AG08396 (cell line): ENCODE measurements at regions not wholly inside any gene's neighbourhood (a gene's known extent, or its start where the extent isn't known, plus 50 kb on each side); places are given as distances from the start of the nearest gene placed in this dataset.
"Not testable (repeated sequence)": the region's sequence is repeated elsewhere in the genome, so short reads cannot be mapped to it uniquely, and the experiment has no call there.

Experiments
- DNase-seq: peaks from one replicate; pipeline ENCODE4 v3.0.0; 2012; ENCODE audit warnings: low spot score, mixed read lengths

DNA sequence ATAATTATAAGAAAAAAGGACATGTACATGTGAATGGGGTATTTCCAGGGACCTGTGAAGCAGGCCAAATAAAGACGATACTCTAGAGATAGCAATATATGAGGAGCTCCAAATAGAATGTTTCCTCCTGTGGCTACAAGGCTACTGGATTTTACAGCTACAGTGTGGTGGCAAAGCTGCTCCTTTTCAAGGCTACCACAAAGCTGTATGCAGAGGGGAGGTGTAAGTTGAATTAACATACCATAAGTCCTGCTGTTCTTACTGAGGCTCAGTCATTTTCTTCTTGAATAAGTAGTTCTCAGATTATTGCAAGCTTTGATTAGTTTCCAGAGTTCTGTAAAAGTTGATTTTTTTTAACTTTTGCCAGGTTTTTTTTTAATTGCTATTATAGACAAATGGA is 1184.6 kb upstream of the EPHA6 start:
- no peak for DNase-seq

DNA sequence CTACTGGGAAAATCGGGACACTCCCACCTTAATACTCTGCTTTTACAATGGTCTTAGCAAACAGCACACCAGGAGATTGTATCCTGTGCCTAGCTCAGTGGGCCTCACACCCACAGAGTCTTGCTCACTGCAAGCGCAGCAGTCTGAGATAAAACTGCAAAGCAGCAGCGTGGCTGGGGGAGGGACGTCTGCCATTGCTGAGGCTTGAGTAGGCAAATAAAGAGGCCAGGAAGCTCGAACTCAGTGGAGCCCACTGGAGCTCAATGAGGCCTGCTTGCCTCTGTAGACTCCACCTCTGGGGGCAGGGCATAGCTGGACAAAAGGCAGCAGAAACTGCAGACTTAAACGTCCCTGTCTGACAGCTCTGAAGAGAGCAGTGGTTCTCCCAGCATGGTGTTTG is 1169.1 kb upstream of the EPHA6 start:
- no peak for DNase-seq

DNA sequence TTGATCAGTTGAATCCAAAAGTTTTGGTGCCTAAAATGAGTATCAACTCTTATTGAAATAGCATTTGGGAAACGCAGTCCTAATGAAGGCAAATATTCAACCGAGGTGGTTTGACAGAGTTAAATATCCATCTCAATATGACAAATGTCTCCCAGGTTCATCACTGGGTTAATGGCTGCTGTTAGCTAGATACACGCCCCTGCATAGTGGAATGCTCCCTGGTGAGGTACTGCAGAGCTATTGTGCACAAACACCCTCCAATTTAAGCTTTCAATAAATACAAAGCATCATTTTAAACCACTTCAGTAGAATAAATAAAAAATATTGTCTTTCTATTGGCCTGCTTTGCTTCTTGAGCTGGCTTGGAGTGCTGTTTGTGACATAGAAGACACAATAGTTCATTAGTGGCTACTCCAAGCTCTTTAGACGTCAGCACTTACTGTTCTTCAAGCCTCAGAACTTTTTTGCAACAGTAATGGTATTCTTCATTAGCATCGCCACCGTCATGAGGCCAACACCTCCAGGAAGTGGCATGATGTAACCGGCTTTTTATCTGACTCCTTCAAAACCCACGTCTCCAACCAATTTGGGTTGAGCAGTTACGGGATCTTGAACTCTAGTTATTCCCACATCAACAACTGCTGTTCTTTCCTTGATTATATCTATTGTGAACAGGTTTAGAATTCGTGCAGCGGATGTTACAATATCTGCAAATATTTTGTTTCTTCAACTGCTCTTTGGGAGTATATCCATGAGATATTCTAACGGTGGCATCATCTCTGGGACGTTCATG is 1159.6 kb upstream of the EPHA6 start:
- DNase-seq, result no peak

GRCh38 chr3:95655363-95655986 is 1158.9 kb upstream of the EPHA6 start:
- no peak for DNase-seq

- DNase-seq, result no peak
These were observed 1143.6 kb upstream of the EPHA6 start for GRCh38 chr3:95670765-95671164.

DNA sequence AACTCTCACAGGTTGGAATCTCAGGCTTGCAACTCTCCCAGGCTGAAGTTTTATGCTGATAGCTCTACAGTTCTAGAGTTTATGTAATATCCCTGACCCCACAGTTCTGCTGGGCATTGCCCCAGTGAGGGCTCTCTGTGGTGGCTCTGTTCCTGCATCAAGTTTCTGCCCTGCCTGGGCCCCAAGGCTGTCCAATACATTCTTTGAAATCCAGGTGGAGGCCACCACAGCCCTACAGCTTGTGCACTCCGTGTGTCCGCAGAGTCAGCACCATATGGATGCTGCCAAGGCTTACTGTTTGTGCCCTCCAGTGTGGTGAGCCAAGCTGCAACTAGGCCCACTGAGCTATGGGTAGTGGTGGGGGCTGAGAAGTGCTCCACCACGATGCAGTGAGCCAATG is 1141.2 kb upstream of the EPHA6 start:
- DNase-seq, result no peak

DNA sequence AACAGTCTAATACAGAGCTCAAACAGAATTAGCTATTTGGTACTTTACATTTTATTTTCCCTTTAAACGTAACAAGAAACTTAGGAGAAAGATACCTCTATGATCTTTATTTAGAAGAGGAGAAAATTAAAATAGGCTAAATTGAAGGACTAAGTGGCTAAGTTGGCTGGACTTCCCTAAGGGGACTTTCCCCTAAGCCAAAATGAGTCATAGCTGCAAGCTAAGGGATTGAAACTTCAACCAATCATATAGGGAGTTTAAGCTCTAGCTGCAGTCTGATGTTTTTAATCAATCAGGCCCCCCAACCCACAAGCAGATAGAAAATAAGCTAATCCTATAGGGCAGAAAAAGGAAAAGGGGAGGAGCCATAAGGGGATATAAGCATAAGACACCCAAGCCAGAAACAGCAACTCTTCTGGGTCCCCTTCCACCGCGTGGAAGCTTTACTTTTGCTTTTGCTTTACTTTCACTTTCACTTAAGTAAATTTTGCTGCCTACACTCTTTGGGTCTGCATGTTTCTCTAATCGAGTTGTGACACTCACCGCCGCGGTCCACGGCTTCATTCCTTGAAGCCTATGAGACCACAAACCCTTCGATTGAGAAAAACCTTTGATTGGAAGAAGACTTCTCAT is 1108.5 kb upstream of the EPHA6 start:
- DNase-seq, result no peak

- no peak for DNase-seq
These were observed 1107.1 kb upstream of the EPHA6 start for GRCh38 chr3:95707268-95707667.

DNA sequence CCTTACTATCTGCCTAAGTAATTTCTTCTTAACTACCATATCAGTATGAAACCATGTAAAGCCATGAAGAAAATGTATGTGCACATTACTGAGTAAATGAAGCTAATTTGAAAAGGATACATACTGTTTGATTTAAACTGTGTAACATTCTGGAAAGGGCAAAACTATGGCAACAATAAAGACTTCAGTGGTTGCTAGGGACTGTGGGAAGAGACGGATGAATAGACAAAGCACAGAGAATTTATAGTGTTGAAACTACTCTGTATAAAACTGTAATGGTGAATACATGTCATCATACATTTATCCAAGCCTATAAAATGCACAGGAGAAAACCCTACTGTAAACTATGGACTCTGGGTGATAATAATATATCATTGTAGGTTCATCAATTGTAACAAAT is 1103.7 kb upstream of the EPHA6 start:
- DNase-seq, result no peak

DNA sequence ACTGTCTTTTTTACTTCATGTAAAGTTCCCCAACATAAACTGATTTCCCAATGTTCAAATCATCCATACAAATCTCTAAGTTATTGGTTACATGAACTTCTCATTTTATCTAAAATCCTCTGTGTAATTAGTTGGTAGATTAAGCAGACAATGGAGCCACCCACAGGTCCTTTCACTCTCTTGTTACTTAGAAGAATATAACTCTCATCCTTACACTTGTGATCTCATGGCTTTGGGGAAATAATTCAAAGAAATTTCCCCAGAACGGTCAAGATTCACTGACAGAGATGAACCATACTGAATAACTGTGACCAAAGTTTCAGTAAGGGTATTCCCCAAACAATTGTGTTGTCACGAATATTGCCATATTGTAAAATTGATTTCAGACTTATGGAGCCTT is 1102.6 kb upstream of the EPHA6 start:
- no peak for DNase-seq

DNA sequence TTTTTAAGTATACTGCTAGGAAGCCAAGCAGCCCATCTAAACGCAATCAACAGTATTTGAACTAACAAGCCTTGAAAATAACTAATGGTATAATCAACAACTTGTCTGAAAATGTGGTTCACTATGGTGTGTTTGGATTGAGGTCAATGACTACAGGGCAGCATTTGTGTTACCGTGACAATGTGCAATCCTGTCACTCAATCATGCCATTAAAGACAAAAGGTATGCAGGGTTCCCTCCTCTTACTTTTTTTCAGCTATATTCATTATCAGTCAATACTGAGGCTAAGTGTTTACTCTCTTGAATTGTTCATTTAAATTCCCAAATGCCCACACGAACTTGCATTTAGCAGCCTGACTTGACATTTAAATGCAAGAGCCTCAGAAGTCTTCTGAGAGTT is 1099.3 kb upstream of the EPHA6 start:
- no peak for DNase-seq

- no peak for DNase-seq
These were observed 1097.3 kb upstream of the EPHA6 start for GRCh38 chr3:95717048-95717447.

DNA sequence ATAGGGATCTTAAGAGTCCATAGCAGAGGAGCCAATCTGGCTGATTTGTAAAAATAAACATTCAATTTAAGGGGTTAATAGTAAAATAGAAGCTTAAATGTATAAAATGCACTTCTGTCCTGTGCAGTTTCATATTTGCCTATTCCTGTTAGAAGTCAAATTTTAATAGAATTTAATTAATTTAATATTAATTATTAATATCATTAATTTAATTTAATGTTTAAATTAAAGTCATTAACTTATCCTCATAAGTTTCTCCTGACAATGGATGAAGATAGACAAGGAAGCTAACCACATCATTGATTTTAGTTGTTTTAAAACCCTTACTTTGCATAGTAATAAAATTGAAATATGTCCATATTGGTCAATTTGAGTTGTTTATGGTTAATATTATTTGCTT is 1096.2 kb upstream of the EPHA6 start:
- no peak for DNase-seq

DNA sequence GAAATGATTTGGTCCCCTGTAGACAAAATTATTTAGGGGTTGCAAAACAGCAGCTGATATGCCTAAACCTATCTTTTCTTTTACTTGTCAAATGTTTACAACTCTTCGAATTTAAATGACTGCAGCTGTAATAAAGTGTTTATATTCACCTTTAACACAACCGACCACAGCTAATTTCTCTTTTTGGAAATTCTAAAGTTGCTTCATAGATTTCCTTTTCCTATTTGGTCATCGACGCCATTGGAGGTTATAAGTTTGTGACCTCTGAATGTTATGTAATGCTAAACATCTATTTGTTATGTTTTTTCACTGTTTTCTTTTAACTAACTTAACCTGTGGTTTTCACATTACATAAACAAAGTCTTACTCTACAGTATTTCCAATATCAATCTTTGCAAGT is 1094.9 kb upstream of the EPHA6 start:
- no peak for DNase-seq

GRCh38 chr3:95721938-95722337 is 1092.5 kb upstream of the EPHA6 start:
- DNase-seq, result no peak

- DNase-seq, result no peak
These were observed 1088.6 kb upstream of the EPHA6 start for GRCh38 chr3:95725770-95726169.

DNA sequence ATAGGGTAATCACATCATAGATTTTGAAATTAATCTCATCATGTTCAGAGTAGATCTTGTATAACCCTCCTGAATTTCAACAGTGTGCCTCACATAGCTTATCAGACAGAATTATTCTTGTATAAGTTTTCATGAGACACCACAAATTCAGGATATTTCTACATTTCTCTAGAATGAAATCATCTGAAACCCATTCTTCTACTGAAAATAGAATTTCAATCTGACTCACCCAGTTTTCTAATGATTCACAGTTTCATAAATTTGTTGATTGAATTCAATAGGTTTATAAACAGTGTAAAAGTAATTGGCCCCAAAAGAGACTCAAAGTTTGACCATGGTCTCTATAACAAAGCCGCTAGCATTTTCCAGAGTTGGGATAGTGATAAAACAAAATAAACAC is 1082.6 kb upstream of the EPHA6 start:
- no peak for DNase-seq

DNA sequence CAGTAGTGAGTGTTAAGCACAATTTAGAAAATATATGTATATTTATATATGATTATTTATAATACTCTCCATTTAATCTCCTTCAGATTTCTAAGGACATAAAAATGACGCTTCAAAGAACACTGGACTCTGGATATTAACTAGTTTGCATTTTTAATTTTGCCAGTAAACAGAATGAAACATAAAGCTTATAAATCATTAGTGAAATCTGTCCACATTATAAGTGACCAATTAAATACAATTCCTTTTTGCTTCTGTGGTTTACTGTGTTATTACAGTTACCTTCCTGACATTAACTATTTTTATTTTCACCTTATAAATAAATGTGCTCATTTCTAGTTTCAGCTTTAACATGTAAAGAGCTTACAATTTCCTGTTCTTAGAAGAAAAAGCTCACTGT is 1081.1 kb upstream of the EPHA6 start:
- DNase-seq, result no peak

GRCh38 chr3:95738045-95738444 is 1076.3 kb upstream of the EPHA6 start:
- no peak for DNase-seq

GRCh38 chr3:95744896-95745295 is 1069.5 kb upstream of the EPHA6 start:
- not testable (repeated sequence) for DNase-seq

GRCh38 chr3:95750097-95750496 is 1064.3 kb upstream of the EPHA6 start:
- no peak for DNase-seq

DNA sequence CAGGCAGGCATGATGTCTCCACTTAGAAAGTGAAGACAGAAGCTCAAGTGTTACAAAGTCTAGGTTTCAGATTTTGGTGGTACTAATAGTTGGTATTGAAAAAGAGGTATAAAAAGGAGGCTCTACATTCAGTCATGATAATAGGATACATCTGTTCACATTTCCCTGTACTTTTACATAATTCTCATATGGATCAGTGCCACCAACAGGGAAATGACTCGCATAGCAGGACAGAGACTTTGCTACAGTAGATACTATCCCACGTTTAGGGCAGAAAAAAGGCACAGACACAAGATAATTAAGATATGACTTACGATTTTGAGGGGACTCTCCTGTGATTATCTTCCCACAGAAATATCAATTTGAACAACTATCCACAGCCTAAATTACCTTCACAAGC is 1062.9 kb upstream of the EPHA6 start:
- no peak for DNase-seq

DNA sequence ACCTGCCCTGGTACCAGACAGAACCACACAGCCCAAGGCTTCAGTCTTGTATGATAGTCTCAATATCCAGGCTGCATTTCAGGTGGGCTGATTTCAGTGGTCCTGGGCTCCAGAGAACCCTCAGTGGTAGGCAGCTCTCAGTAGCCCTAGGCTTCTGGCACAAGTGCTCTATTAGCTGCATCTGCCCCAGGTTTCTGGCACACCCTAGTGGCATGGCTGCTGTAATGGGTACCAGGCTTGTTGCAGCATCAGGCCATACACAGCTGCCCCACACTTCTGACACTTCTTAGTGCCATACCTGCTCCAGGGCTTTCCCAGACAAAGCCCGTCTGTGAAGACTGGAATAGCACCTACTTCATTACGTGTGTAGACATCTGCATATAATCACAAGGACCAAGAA is 1062.2 kb upstream of the EPHA6 start:
- DNase-seq, result no peak

DNA sequence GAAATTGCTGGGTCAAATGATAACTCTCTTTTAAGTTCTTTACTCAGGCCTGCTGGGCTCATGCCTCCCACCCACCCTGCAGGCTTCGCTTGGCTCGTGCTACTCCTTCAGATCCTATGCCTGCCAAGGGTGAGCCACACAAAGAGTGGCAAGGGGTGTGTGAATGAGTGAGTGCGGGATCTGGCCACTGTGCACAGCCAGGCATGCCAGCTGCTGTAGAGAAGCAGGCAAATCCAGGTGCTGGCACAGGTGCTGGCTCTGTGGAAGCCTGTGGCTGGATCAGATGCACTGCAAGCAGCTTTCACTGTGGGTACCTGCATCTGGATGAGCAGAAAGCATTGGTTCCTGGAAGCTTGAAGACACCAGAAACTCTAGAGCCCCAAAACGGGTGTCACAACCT is 1055.7 kb upstream of the EPHA6 start:
- no peak for DNase-seq
